RCC 7860 (cell line): ENCODE measurements at regions not wholly inside any gene's neighbourhood (a gene's known extent, or its start where the extent isn't known, plus 50 kb on each side); places are given as distances from the start of the nearest gene placed in this dataset.
A peak's percentile ranks its signal among the peaks of the same experiment; 100 is the strongest.

Source experiments
- DNase-seq: peaks from one replicate; pipeline ENCODE4 v3.0.0-alpha.2; 2015; ENCODE audit warnings: low spot score
- FAIRE-seq: peaks from 2 replicates; lab custom pipeline; 2012; peaks lifted over from hg19 to GRCh38; lab: Jason Lieb, UNC

DNA sequence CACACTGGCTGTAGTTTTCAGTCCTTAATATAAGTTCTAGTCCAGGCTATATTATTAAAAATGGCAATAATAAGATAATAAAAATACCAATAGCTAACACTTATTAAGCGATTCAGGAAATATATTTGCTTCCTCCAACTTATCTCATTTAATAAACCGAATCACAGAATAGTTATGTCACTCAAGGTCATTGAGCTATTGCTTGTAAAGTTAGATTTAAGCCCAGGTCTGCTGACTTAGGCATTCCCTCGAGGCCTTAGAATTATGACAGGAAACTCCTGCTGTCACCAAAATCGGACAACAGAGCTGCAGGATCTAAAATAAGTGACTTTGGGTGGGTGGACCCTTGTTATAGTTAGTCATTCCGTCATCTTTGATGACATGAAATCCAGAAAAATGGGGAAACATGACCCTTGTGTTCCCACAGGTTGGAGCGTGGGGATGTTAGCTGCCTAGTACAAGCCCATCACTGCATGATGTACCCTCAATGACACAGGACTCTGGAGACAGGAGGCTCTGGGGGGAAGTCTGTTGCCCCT lies 181.3 kb upstream of the PHYHIPL start:
- DNase-seq = no peak
- FAIRE-seq = no peak

DNA sequence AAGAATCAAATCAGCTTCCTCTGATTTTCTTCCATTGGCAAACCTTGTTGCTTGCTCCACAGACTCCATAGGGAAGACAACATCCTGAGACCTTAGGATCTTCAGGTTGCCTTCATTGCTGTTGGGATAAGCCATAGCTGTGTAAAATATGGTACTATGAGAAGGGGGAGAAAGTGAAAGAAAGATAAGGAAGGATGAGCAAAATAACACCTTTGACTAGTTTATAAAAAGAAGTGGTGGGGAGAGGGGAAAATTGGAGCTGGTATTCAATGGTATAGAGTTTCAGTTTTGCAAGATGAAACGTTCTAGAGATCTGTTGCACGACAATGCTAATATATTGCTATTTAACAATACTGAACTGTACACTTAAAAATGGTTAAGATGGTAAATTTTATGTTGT lies 180.4 kb upstream of the PHYHIPL start:
- no peak for DNase-seq
- no peak for FAIRE-seq

DNA sequence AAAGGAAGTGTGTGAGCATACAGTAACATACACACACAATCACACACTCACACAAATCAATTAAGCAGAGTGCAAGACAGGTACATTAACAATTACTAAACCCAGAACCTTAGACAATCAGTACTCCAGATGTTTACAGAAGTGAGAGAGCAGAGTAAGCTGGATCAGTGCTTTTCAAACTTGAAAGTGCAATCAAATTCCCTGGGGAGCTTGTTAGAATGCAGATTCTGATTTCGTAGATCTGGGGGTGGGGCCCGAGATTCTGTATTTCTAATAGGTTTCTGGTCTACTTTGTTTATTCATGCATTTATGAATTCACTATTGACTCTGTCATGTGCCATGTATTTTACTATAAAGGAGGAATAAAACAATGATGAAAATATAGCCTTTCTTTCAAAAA lies 179.6 kb upstream of the PHYHIPL start:
- no peak for FAIRE-seq

DNA sequence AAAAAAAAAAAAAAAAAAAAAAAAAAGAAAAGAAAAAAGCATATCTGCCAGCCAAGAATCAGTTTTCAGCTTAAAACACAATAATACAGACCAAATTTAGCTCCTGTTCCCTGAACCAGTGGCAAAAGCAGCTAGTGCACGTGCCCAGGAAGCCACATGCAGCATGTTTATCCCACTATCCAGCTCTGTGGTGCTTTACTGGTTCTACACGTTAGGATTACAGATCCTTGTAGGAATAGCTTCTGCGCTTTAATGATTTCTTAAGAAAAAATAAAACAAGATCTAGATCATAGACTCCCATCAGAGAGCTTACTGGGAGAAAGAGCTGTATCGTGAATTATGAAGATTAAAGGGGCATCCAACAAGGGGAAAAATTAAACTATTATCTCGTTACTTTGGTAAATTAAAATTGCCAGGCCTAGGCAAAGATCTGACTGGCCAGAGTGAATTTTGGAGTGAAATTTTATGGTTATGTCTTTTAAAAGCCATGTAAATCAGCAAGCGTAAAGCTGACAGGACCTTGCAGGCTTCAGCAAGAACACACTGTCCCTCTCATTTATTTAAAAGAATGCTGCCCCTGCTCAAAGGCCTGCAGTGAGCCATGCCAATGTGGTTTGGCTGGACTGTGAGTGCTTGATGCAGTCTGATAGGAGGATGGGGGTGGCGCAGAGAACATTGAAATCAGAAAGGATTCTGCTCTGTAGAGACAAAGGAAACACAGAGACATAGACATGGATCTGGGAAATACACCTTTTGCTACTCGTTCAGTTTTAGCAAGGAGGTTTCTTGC lies 177.3 kb upstream of the PHYHIPL start:
- no peak for FAIRE-seq
- no peak for DNase-seq

More for the DNA sequence above, 179.6 kb upstream of the PHYHIPL start:
- DNase-seq = no peak

DNA sequence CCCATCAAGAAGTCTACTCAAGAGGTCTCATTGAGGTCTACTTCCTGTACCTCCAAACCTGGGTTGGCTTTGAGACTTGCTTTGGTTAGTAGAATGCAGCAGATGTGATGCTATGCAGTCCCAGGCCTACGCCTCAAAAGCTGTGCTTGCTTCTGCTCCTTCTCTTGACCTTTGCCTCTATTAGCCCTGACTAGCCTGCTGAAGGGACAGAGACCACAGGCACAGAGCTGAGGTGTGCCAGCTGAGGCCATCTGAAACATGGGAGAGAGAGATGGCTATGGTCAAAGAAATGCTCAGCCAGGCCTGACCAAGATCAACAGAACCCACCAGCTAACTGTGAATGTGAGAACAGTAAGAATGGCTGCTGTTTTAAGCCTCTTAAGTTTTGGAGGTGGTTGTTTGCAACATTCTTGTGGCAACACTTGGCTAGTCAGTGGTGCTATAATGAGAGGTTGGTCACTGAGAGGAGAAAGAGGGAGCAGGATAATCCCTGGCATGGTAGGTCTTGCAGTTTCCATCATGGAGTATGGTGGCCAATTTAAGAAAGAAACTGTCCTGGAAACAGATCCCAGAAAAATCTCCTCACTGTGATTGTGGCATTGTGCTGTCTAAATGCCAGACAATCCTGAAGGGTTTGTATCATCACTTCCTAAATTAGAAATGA lies 176.1 kb upstream of the PHYHIPL start:
- no peak for FAIRE-seq
- no peak for DNase-seq

DNA sequence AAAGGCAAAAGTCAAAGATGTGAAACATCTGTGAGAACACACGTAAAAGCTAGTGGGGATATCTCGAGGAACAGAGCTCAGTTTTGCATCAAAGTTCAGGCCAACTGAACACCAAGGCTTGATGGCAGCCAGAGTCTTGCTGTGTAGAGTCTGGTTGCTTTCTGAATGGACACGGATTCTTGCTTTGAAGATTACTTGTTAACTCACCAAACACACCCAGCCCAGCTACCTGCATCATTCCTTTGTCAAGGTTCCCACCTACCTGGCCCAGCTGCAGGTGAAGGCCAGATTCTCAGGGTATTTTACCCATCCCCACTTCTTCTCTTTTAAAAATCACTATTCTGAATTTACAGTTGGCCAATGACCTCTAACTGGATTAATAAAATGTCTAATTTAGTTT lies 174.4 kb upstream of the PHYHIPL start:
- DNase-seq (no peak), FAIRE-seq (no peak)

DNA sequence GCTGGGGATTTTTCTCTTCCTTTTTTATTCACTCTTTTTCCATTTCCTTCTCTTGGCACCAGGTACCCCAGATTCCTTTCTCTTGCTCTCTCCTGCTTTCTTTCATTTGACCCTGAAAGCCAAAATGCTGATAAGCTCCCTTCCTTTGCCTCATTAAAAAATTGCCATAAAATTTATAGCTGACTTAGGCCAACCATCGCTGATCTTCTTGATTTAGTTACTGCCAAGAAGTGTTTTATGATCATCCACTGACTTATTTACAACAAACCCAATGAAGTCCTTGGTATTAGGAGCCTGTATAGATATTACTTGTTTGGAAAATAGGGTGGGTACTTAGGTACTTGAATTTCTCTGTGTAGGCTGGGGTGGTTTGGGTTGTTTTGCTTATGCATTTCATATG lies 173.2 kb upstream of the PHYHIPL start:
- no peak for DNase-seq
- FAIRE-seq = no peak

DNA sequence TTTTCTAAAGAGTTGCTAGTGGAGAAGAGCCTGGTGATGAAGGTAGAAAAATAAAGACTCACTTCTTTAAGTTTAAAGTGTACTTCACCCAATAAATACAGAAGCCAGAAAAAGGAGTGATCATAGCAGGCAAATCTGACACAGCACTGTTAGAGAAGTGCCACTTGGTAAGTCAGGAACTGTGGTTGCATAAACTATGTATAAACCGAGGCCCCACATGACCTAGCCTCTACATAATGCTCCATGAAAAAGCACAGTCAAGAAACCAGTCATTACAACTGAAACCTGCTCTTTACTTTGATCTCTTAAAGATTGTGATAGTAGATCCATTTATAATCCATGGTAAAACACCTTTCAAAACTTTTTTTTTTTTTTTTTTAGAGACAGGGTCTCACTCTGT lies 172.1 kb upstream of the PHYHIPL start:
- DNase-seq (no peak), FAIRE-seq (no peak)

DNA sequence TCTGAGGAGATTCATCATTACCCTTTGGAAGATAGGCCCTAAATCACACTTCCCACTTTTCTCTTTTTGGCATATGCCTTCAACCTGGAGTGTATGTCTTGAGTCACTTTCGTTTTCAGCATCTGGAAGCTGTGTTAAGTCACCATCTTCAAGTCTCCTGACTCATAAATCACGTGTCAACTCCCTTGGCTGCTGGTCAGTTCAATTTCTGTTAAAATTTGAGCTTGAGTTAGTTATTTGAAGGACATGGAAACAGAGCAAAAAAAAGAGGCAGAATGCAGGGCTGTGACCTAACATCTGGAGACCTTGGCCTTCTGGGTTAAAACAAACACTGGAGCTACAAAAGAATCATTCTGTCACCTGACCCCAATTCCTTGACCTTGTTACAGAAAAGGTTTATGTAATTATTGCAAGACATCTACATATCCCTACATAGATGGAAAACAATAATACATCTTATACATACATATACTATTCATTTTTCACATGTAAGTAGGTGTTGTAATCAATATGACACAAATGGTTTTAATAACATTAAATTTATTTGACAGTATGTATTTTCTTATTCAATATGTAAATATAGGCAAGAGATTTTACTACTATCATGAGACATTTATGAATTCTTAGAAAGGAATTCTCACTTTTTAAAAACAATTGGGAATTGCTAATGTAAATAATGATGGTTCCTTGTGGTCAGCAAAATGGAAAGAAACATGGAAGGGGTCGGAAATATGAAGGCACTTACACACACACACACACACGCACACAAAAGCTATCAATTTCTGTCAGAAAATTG lies 169.7 kb upstream of the PHYHIPL start:
- DNase-seq (peak; percentile 62), FAIRE-seq (peak; percentile 94)

DNA sequence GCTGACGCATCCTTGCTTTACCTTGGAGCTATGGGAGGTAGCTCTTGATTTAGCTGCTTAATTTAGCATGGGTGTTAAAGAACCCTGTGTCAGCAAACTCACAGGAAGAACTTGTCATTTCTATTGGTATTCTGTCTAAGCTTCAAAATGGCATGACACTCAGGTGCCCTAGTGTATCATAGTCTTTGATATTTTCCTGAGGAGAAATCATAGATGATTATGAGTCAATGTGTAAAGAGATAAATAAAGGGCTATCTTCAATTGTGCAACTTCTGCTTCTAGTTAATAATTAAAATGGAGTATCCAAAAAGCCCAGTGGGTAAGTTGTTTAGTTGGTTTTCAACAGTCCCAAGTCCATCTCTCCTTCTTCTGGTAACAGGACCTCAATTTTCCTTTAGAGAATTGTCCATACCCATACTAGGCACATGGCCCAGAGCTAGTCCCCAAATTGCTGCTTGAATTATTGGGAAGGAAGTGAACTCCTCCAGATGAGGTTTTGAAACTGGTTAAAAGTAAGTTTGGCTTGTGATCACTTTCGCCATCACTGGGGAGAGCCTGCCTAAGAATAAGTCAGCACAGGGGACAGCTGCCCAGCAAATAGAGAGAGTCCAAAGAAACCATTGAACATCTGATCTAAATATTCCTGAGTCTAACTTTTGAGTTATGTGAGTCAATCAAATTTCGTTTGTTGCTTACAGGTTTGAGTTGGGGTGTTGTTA lies 169.0 kb upstream of the PHYHIPL start:
- FAIRE-seq (no peak), DNase-seq (no peak)

DNA sequence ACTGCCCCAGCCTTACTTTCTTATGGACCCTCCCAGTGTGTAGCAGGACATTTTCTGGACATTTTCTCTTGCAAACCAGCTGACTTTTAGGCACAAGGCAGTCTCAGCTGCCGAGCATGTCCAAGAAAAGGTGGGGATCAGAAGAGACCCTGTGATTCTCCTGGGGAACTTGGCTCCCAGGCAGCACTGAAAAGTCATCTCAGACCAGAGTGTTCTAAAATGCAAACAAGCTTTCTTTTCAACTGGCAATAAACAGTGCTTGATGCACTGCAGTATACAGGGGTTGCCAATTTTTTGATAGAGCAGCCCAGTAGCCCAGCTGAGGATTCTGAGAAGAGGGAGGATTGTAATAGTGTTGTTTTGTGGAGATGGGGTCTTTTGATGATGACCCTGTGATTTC lies 168.0 kb upstream of the PHYHIPL start:
- FAIRE-seq = no peak
- DNase-seq = no peak

DNA sequence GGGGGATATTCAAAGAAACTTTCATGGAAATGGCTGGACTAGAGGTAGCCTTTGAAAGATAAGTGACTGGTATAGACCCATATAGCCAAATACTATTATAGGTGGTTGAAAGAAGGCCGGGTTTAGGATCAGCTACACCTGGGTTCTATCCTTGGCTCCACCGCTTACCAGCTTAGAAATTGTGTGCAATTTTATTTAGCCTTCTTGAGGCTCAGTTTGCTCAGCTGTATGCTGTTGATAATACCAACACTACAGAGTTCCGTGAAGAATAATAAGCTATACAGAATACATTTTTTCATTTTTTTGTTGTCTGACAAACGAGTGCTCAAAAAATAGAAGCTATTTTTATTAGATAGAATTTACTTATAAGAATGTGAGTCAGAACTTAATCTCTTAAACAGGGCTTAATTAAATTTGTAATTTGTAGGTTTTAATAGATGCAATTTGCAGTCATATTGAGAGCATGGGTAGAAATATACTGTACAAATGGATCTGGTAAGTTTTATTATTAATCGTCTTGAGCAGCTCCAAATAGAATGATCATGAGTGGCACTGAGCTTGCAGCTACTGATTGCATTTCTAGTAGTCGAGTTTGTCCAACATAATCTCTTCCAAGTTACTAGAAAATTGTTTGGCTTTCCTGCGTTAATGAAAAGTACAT lies 164.3 kb upstream of the PHYHIPL start:
- FAIRE-seq (no peak), DNase-seq (no peak)

DNA sequence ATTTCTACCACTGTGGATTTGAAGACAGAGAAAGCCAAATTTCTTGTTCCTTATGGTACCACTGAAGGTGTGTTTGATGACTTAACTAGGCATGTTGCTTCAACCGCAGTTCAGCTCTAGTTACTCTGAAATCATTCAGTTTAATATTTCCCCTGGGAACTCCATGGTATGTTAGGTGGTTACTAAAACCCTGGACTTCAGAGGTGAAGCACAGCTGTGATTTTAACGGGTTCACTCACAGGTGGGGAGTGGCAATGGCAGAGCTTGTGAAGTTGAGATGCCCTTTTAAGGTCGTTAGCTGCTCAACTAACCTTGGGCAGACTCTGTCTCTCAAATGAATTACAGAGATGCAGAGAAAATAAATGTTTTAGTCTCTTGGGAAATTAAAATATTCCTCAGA lies 163.6 kb upstream of the PHYHIPL start:
- FAIRE-seq (no peak), DNase-seq (no peak)

DNA sequence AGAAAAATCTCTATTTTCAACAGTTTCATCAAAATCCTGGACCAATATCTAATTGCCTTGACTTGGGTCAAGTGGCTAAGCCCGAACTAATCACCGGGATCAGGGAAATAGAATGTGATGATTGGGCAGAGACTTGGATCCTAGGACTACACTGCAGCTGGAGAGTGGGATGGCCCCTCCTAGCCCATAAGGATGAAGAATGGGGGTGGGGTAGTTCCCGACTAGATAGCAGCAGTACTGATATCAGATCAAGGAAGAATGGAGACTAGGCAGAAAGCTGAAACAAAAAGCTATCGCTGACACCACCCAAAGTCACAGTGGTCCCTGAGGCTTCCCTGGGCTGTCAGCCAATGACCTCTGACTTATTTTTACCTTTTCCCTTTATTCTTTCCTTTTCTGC lies 160.4 kb upstream of the PHYHIPL start:
- FAIRE-seq (no peak), DNase-seq (no peak)

DNA sequence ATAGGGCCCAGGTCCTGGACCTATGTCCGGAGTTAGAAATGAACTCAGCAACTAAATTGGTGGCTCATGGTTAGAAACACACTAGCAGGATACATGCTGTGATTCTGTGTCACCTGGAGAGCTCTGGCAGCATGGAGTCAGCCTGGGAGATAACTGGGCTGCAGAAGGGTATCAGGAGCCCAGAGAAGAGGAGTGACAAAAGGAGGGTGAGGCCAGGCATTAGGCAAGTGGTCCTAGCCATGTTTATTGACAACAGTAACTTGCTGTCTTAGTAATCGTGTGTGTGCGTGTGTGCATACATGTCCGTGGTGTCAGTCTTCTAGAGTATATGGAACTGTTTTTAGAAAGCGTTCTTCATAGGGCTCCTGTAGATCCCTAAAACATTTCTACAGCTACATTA lies 157.5 kb upstream of the PHYHIPL start:
- no peak for FAIRE-seq
- DNase-seq = no peak

DNA sequence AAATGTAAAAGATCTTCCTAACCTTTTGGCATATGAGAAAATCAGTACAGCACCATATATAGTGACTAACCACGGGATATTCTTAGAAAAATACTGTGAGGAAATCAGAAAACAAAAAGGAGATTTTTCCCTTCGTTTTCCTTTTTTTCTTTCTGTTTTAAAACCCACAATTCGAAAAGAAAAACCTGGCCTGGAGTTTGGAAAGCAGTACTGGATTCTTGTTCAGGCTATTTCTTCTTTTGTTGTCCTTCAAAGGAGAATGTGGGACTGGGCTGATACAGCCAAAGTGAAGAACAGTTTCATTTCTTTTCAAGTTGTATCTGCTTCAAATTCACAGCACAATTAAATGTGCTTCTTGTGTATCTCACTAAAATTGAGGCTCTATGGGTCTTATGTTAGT lies 156.8 kb upstream of the PHYHIPL start:
- FAIRE-seq (no peak), DNase-seq (no peak)

DNA sequence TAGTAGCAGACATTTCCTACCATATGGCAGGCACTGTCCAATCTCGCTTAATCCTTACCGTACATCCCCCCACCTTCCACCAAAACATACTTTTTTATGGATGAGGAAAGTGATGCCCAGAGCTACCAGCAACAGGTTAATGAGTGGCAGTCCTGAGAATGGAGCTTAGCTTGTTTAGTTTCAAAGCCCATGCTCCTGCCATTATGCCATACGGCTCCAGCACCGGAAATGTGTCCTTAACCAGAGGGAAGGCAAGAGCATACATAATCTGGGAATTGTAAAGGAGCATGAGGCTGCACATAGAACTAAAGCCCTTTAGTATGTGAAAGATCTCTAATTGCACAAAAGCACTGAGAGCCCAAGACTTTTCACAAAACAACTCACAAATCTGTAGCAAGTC lies 155.9 kb upstream of the PHYHIPL start:
- FAIRE-seq = no peak
- no peak for DNase-seq

DNA sequence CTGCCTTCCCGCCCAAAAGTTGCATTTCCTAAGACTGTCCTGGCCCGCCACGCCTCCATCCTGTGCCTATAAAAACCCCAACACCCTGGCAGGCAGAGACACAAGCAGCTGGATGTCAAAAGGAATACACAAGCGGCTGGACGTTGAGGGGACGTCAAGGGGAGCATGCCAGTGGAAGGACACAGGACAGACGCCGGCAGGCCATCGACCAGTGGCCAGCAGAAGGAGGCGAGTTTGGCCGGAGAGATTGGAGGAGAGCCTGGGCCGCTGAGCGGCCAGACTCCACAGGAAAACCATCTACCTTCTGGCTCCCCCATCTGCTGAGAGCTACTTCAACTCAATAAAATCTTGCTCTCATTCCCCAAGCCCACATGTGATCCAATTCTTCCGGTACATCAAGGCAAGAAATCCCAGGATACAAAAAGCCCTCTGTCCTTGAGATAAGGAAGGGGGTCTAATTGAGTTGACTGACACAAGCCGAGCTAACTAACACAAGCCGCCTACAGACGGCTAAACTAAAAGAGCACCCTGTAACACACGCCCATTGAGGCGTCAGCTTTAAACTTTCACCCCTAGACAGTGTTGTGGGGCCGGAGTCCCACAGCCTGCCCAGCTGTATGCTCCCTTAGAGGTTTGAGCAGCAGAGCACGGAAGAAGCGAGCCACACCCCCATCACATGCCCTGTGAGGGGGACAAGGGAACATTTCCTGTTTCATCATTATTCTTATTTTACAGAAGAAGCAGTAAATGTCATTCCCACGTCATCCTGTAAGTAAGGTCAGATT lies 150.3 kb upstream of the PHYHIPL start:
- DNase-seq = no peak
- no peak for FAIRE-seq

DNA sequence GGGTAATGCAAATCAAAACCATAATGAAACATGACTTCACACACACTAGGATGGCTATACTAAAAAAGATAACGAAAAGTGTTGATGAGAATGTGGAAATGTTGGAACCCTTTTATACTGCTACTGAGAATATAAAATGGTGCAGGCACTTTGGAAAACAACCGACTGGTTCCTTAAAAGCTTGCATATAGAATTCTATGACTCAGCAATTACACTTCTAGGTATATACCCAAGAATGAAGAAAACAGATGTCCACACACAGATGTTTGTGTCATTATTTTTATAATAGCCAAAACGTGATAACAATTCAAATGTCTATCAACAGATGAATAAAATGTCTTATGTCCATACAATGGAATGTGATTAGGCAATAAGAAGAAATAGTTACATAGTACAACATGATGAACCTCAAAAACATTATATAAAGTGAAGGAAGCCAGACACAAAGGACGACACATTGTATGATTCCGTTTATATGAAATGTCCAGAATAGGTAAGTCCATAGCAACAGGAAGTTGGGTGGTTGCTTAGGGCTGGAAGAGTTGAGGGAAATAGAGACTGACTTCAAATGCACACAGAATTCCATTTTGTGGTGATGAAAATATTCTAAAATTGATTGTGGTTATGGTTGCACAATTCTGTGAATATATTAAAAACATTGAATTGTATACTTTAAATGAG lies 148.3 kb upstream of the PHYHIPL start:
- DNase-seq (no peak), FAIRE-seq (no peak)
